ENCODE measurements at regions not wholly inside any gene's neighbourhood (a gene's known extent, or its start where the extent isn't known, plus 50 kb on each side); places are given as distances from the start of the nearest gene placed in this dataset.

DNA sequence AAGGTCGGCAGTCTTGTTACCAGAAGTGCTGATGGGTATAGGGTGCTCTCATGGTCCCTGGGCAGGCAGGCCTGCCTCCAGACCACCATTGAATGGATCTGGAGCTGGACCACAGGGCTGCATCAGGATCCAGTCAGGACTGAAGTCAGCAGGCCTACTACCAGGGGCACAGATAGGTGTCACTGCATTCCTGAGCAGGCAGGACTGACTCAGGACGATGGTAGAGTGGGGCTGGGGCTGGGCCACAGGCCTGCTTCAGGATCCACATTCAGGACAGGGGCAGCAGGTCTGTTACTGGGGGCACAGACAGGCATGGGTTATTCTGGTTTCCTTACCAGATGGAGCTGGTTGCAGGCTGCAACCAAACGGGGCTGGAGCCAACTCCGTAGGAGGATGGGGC, 51.4 kb upstream of the MAP3K4 start:
- Histone ChIP-seq H3K79me2 (ENCODE audit: insufficient read depth) (no peaks in the 10 kb centered on the region), H3K9me2 (no peaks in the 10 kb centered on the region; the same call in 1 of the 2 replicates), H2AFZ (ENCODE audit: low read depth) (no peak overlapping the region), H3K9ac (no peak overlapping the region), H4K20me1 (ENCODE audit: insufficient read depth) (no peaks in the 10 kb centered on the region), H3K27me3 (ENCODE audit: insufficient read depth) (no peaks in the 10 kb centered on the region), H3F3A (replicated peaks; ENCODE audit: insufficient read depth) (no peaks in the 10 kb centered on the region), H3K36me3 (replicated peaks in 1 of 2; ENCODE audit: control insufficient read depth in 1 of 2, insufficient read depth in 2 of 2, low read length in 1 of 2) (no peaks in the 10 kb centered on the region), H3K27ac (ENCODE audit: low read depth in 2 of 2, low read length in 1 of 2) (no peak overlapping the region), H3K4me2 (no peak overlapping the region), H3K9me3 (no peaks in the 10 kb centered on the region), H3K4me1 (ENCODE audit: control insufficient read depth in 1 of 2, insufficient read depth in 2 of 2, low read depth in 1 of 2, low read length in 1 of 2) (no peaks in the 10 kb centered on the region), H3K4me3 (ENCODE audit: low read depth in 2 of 2, low read length in 1 of 2) (no peak overlapping the region)
- DNase-seq = no peak
- ChIA-PET POLR2A (no interaction called here), CTCF (interaction anchor here (1.4 to 2.9 kb wide), 2 partner anchors 10 to 433 kb away, joined by 3 to 21 read pairs; no protein-coding TSS in a partner anchor)
- no peak for TF ChIP-seq NFIC (IDR thresholded peaks at IDR 0.05; ENCODE audit: borderline replicate concordance)
- no peak for TF ChIP-seq RAD21 (IDR thresholded peaks at IDR 0.05; ENCODE audit: low read length)
- TF ChIP-seq EP300 (IDR thresholded peaks at IDR 0.05; ENCODE audit: borderline replicate concordance in 1 of 2, low read depth in 1 of 2, low read length in 1 of 2) = no peak
- WGBS (ENCODE audit: low lambda C conversion rate) = 16% methylated on average over 3 of the region's 4 CpGs
